ENCODE measurements at regions not wholly inside any gene's neighbourhood (a gene's known extent, or its start where the extent isn't known, plus 50 kb on each side); places are given as distances from the start of the nearest gene placed in this dataset.

- TF ChIP-seq CTCF (IDR thresholded peaks at IDR 0.05; ENCODE audit: low read depth, low read length, poor library complexity, severe bottlenecking): no peak
- TF ChIP-seq EZH2phosphoT487 (IDR thresholded peaks at IDR 0.05; ENCODE audit: borderline replicate concordance, low read length): no peak
Measured at GRCh38 chr7:123265853-123266252, 66.1 kb upstream of the SLC13A1 start.

Data from DOHH2 (cell line).